GM23338 (cell line): ENCODE measurements at regions not wholly inside any gene's neighbourhood (a gene's known extent, or its start where the extent isn't known, plus 50 kb on each side); places are given as distances from the start of the nearest gene placed in this dataset.
A peak's percentile ranks its signal among the peaks of the same experiment; 100 is the strongest.

Source experiments
- ATAC-seq: fragments of 200-7000 bp; cut with Tn5 transposase; 3 replicates; pipeline ENCODE4 v1.9.1; 2020
- DNase-seq: peaks from one replicate; pipeline ENCODE4 v3.0.0-alpha.2; 2015; ENCODE audit warnings: low spot score
- H2AFZ ChIP-seq: fragments of 200-600 bp; sonication (generic); 2 replicates; pipeline ENCODE4 v1.8.0; 2016; ENCODE audit warnings: antibody characterized with exemption, mild to moderate bottlenecking, moderate library complexity
- H3F3A ChIP-seq: fragments of 200-600 bp; sonication (generic); replicated peaks from 2 replicates; pipeline ENCODE4 v1.8.0; 2017; ENCODE audit warnings: antibody characterized with exemption, mixed run types, low read depth
- H3K27ac ChIP-seq: fragments of 200-600 bp; sonication (generic); 2 replicates; pipeline ENCODE4 v1.6.1; 2016; ENCODE audit warnings: low read depth
- H3K27me3 ChIP-seq: fragments of 200-600 bp; sonication (generic); 2 replicates; pipeline ENCODE4 v1.8.0; 2016; ENCODE audit warnings: mild to moderate bottlenecking, mixed run types, moderate library complexity; ENCODE audit not compliant: insufficient read depth
- H3K36me3 ChIP-seq: fragments of 200-600 bp; sonication (generic); 2 replicates; pipeline ENCODE4 v1.8.0; 2016; ENCODE audit warnings: mild to moderate bottlenecking; ENCODE audit not compliant: insufficient read depth
- H3K4me1 ChIP-seq: fragments of 200-600 bp; sonication (generic); 2 replicates; pipeline ENCODE4 v1.8.0; 2016; ENCODE audit warnings: mild to moderate bottlenecking, moderate library complexity; ENCODE audit not compliant: insufficient read depth
- H3K4me2 ChIP-seq: fragments of 200-600 bp; sonication (generic); 2 replicates; pipeline ENCODE4 v1.7.1; 2017; ENCODE audit warnings: mixed run types
- H3K4me3 ChIP-seq: fragments of 200-600 bp; sonication (generic); 2 replicates; pipeline ENCODE4 v1.6.1; 2016; ENCODE audit warnings: mixed run types
- H3K79me2 ChIP-seq: fragments of 200-600 bp; sonication (generic); replicated peaks from 2 replicates; pipeline ENCODE4 v1.8.0; 2017; ENCODE audit warnings: mild to moderate bottlenecking; ENCODE audit not compliant: insufficient read depth
- H3K9me2 ChIP-seq: fragments of 200-600 bp; sonication (generic); 2 replicates; pipeline ENCODE4 v1.8.0; 2017; ENCODE audit not compliant: insufficient read depth
- H4K20me1 ChIP-seq: fragments of 200-600 bp; sonication (generic); replicated peaks from 2 replicates; pipeline ENCODE4 v1.8.0; 2017; ENCODE audit warnings: mild to moderate bottlenecking; ENCODE audit not compliant: insufficient read depth
- H3K27ac Mint-ChIP-seq: 2 replicates; pipeline ENCODE4 v1.8.0; 2020; ENCODE audit warnings: inconsistent platforms, mild to moderate bottlenecking, moderate library complexity, mixed read lengths
- H3K27me3 Mint-ChIP-seq: 3 replicates; pipeline ENCODE4 v1.8.0; 2022; ENCODE audit warnings: low read depth, mild to moderate bottlenecking, moderate library complexity, mixed read lengths, inconsistent platforms; ENCODE audit not compliant: insufficient read depth, poor library complexity
- H3K36me3 Mint-ChIP-seq: 3 replicates; pipeline ENCODE4 v1.8.0; 2021; ENCODE audit warnings: low read depth, mild to moderate bottlenecking, inconsistent platforms, moderate library complexity, mixed read lengths
- H3K4me1 Mint-ChIP-seq: 3 replicates; pipeline ENCODE4 v1.8.0; 2020; ENCODE audit warnings: mild to moderate bottlenecking, inconsistent platforms, mixed read lengths
- H3K4me3 Mint-ChIP-seq: 3 replicates; pipeline ENCODE4 v1.8.0; 2021; ENCODE audit warnings: moderate library complexity, mild to moderate bottlenecking, inconsistent platforms, mixed read lengths
- H3K9me3 Mint-ChIP-seq: 3 replicates; pipeline ENCODE4 v1.8.0; 2020; ENCODE audit warnings: moderate library complexity, mild to moderate bottlenecking, inconsistent platforms, mixed read lengths
- CREB1 ChIP-seq: fragments of 250-450 bp; sonication (Bioruptor Pico); IDR thresholded peaks from 2 replicates; pipeline ENCODE4 v1.5.0; 2020; ENCODE audit warnings: low read depth, mild to moderate bottlenecking, moderate library complexity
- ETS1 ChIP-seq: IDR thresholded peaks from 2 replicates; pipeline ENCODE4 v1.6.1; 2016; ENCODE audit warnings: antibody characterized with exemption
- EZH2 ChIP-seq: fragments of 200-600 bp; sonication (generic); IDR thresholded peaks from one replicate; pipeline ENCODE4 v1.8.0; 2017; ENCODE audit warnings: antibody characterized with exemption, mild to moderate bottlenecking, low read depth; ENCODE audit not compliant: unreplicated experiment
- EZH2phosphoT487 ChIP-seq: fragments of 200-600 bp; sonication (generic); IDR thresholded peaks from one replicate; pipeline ENCODE4 v1.8.1; 2018; ENCODE audit warnings: antibody characterized with exemption; ENCODE audit not compliant: unreplicated experiment
- JUNB ChIP-seq: IDR thresholded peaks from one replicate; pipeline ENCODE4 v1.6.1; 2016; ENCODE audit warnings: antibody characterized with exemption; ENCODE audit not compliant: unreplicated experiment
- NANOG ChIP-seq: IDR thresholded peaks from 2 replicates; pipeline ENCODE4 v1.6.1; 2016; ENCODE audit warnings: antibody characterized with exemption, borderline replicate concordance
- POLR2AphosphoS5 ChIP-seq: IDR thresholded peaks from 2 replicates; pipeline ENCODE4 v1.6.1; 2016; ENCODE audit warnings: antibody characterized with exemption, low read depth
- REST ChIP-seq: IDR thresholded peaks from one replicate; pipeline ENCODE4 v1.6.1; 2018; ENCODE audit warnings: antibody characterized with exemption; ENCODE audit not compliant: unreplicated experiment
- STAT1 ChIP-seq: IDR thresholded peaks from one replicate; pipeline ENCODE4 v1.6.1; 2016; ENCODE audit warnings: antibody characterized with exemption; ENCODE audit not compliant: unreplicated experiment
- ZNF114 ChIP-seq: fragments of 250-450 bp; sonication (Bioruptor Pico); IDR thresholded peaks from 2 replicates; pipeline ENCODE4 v1.5.0; 2020; ENCODE audit warnings: mild to moderate bottlenecking, moderate library complexity
- ZNF331 ChIP-seq: fragments of 250-450 bp; sonication (Bioruptor Pico); IDR thresholded peaks from 2 replicates; pipeline ENCODE4 v1.5.0; 2020; ENCODE audit warnings: low read depth, mild to moderate bottlenecking, moderate library complexity
- TF ChIP-seq, protein P1 (sequence below): fragments of 250-450 bp; sonication (Bioruptor Pico); IDR thresholded peaks from 2 replicates; pipeline ENCODE4 v1.5.0; 2020; ENCODE audit warnings: mild to moderate bottlenecking, moderate library complexity
- TF ChIP-seq, protein P2 (sequence below), 2 experiments: fragments of 200-600 bp in 1 of 2; sonication (generic) in 1 of 2; conservative IDR thresholded peaks; 2 replicates each; pipeline versions ENCODE4 v1.5.1 to v1.6.1; 2016 to 2017; ENCODE audit warnings: antibody characterized with exemption in 2 of 2, low read depth in 2 of 2, mild to moderate bottlenecking in 2 of 2, moderate library complexity in 1 of 2

DNA sequence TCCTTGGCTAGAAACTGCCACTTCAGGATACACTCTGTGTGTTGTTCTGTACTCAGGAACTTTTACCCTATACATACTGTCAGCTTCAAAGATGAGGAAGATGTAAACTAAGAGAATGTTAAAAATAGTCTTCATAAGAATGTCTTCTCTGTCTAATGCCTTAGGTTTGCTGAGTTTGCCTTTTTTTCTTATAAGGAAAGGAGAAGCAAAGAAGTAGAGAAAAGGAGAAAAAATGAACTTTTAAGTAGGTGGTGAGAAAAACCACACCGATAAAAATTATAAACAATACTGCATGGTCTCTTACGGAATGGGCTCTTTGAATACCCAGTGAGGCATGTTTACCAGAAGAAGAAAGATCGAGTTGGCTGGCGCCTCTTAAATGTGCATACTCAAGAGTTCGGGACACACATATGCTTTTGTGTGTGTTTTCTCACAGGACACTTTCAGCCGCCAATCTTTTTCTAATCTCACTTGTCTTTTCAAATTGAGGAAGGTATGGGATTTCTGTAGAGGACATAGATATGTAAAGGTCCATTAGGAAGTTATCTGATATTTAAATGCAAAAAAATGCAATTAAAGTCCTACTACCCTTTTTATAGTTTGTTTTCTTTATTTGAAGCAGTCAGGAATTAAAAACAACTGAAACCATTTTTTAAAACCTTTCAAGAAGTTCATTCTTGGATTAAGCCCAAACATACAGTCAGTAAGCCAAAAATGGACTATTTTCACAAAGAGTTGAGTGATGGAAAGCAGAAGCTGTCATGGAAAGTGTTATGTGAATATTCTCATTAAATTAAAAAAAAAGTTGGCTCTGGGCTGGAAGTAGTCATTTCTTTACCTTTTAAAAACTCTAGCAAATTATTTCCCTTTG lies 100.6 kb upstream of the MDFIC start:
- H3F3A ChIP-seq = no peaks in the 10 kb centered on the region
- no peak for TF ChIP-seq EZH2phosphoT487
- no peak for TF ChIP-seq ZNF114 (CRISPR knock-in tag)
- no peak for TF ChIP-seq STAT1
- no peak for TF ChIP-seq ZNF331
- TF ChIP-seq JUNB = no peak
- TF ChIP-seq CREB1 (CRISPR knock-in tag) = no peak
- TF ChIP-seq POLR2AphosphoS5 = no peak
- TF ChIP-seq, protein P1, sequence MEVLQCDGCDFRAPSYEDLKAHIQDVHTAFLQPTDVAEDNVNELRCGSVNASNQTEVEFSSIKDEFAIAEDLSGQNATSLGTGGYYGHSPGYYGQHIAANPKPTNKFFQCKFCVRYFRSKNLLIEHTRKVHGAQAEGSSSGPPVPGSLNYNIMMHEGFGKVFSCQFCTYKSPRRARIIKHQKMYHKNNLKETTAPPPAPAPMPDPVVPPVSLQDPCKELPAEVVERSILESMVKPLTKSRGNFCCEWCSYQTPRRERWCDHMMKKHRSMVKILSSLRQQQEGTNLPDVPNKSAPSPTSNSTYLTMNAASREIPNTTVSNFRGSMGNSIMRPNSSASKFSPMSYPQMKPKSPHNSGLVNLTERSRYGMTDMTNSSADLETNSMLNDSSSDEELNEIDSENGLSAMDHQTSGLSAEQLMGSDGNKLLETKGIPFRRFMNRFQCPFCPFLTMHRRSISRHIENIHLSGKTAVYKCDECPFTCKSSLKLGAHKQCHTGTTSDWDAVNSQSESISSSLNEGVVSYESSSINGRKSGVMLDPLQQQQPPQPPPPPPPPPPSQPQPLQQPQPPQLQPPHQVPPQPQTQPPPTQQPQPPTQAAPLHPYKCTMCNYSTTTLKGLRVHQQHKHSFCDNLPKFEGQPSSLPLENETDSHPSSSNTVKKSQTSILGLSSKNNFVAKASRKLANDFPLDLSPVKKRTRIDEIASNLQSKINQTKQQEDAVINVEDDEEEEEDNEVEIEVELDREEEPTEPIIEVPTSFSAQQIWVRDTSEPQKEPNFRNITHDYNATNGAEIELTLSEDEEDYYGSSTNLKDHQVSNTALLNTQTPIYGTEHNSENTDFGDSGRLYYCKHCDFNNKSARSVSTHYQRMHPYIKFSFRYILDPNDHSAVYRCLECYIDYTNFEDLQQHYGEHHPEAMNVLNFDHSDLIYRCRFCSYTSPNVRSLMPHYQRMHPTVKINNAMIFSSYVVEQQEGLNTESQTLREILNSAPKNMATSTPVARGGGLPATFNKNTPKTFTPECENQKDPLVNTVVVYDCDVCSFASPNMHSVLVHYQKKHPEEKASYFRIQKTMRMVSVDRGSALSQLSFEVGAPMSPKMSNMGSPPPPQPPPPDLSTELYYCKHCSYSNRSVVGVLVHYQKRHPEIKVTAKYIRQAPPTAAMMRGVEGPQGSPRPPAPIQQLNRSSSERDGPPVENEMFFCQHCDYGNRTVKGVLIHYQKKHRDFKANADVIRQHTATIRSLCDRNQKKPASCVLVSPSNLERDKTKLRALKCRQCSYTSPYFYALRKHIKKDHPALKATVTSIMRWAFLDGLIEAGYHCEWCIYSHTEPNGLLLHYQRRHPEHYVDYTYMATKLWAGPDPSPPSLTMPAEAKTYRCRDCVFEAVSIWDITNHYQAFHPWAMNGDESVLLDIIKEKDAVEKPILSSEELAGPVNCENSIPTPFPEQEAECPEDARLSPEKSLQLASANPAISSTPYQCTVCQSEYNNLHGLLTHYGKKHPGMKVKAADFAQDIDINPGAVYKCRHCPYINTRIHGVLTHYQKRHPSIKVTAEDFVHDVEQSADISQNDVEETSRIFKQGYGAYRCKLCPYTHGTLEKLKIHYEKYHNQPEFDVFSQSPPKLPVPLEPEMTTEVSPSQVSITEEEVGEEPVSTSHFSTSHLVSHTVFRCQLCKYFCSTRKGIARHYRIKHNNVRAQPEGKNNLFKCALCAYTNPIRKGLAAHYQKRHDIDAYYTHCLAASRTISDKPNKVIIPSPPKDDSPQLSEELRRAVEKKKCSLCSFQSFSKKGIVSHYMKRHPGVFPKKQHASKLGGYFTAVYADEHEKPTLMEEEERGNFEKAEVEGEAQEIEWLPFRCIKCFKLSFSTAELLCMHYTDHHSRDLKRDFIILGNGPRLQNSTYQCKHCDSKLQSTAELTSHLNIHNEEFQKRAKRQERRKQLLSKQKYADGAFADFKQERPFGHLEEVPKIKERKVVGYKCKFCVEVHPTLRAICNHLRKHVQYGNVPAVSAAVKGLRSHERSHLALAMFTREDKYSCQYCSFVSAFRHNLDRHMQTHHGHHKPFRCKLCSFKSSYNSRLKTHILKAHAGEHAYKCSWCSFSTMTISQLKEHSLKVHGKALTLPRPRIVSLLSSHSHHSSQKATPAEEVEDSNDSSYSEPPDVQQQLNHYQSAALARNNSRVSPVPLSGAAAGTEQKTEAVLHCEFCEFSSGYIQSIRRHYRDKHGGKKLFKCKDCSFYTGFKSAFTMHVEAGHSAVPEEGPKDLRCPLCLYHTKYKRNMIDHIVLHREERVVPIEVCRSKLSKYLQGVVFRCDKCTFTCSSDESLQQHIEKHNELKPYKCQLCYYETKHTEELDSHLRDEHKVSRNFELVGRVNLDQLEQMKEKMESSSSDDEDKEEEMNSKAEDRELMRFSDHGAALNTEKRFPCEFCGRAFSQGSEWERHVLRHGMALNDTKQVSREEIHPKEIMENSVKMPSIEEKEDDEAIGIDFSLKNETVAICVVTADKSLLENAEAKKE (CRISPR knock-in tag) = no peak
- TF ChIP-seq, protein P2, sequence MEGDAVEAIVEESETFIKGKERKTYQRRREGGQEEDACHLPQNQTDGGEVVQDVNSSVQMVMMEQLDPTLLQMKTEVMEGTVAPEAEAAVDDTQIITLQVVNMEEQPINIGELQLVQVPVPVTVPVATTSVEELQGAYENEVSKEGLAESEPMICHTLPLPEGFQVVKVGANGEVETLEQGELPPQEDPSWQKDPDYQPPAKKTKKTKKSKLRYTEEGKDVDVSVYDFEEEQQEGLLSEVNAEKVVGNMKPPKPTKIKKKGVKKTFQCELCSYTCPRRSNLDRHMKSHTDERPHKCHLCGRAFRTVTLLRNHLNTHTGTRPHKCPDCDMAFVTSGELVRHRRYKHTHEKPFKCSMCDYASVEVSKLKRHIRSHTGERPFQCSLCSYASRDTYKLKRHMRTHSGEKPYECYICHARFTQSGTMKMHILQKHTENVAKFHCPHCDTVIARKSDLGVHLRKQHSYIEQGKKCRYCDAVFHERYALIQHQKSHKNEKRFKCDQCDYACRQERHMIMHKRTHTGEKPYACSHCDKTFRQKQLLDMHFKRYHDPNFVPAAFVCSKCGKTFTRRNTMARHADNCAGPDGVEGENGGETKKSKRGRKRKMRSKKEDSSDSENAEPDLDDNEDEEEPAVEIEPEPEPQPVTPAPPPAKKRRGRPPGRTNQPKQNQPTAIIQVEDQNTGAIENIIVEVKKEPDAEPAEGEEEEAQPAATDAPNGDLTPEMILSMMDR (conservative IDR thresholded peaks at IDR 0.05; ENCODE audit: low read depth in 2 of 2) = no peak
- no peak for TF ChIP-seq REST
- no peak for TF ChIP-seq EZH2
- TF ChIP-seq NANOG = no peak
- no peak for TF ChIP-seq ETS1
- no peaks in the 10 kb centered on the region for H3K27me3 ChIP-seq
- Mint-ChIP-seq H3K36me3 (peaks cover 11% of the 10 kb centered on the region; the same call in 2 of the 3 replicates), H3K4me3 (0 out of 3 replicates have a peak overlapping the region, but pooled peaks have one; percentile 33), H3K27ac (peak overlapping the region; percentile 89), H3K27me3 (peaks cover 3% of the 10 kb centered on the region), H3K4me1 (peaks cover 52% of the 10 kb centered on the region), H3K9me3 (peaks cover 6% of the 10 kb centered on the region; the same call in 2 of the 3 replicates)
- H3K27ac ChIP-seq = peak overlapping the region; percentile 35; the same call in 1 of the 2 replicates
- no peaks in the 10 kb centered on the region for H3K79me2 ChIP-seq
- H3K36me3 ChIP-seq = no peaks in the 10 kb centered on the region
- peaks cover 34% of the 10 kb centered on the region for H3K4me1 ChIP-seq
- peak overlapping the region; percentile 10; the same call in 1 of the 2 replicates for H2AFZ ChIP-seq
- H3K9me2 ChIP-seq = no peaks in the 10 kb centered on the region
- H3K4me2 ChIP-seq = peak overlapping the region; percentile 10
- H3K4me3 ChIP-seq = no peak overlapping the region
- DNase-seq = no peak
- H4K20me1 ChIP-seq = no peaks in the 10 kb centered on the region
- ATAC-seq = no peak
